ENCODE measurements at regions not wholly inside any gene's neighbourhood (a gene's known extent, or its start where the extent isn't known, plus 50 kb on each side); places are given as distances from the start of the nearest gene placed in this dataset.

DNA sequence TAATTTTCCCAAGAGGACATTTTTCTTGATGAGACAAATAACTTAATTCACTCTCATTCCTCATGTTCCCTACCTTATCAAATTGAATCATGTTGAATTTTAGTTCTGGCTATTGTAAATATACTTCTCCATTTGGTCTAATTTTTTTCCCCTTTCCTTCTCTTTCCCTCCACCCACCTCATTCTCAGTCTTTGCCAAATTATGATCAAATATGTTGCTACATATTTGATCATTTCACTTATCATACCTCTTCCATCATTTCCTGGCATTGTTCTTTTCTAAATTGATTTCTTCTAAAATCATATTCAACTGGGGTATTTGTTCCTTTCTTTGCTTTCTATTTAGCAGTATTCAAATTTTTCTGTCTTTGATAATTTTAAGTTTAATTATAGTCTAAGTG lies 52.3 kb downstream of the HDGFL1 start:
- H3K4me1 ChIP-seq (ENCODE audit: control insufficient read depth in 2 of 3, insufficient read depth in 2 of 3, low read depth in 1 of 3, low read length in 3 of 3), result no peaks in the 10 kb centered on the region
- H3K4me3 ChIP-seq (ENCODE audit: low read length in 3 of 3), result no peak overlapping the region
- peaks cover 0 to 10% (median 0%) of the 10 kb centered on the region in 3 donors for H3K9me3 ChIP-seq (ENCODE audit: control insufficient read depth in 2 of 3, insufficient read depth in 1 of 3, low read length in 3 of 3)
- TF ChIP-seq, protein P1, sequence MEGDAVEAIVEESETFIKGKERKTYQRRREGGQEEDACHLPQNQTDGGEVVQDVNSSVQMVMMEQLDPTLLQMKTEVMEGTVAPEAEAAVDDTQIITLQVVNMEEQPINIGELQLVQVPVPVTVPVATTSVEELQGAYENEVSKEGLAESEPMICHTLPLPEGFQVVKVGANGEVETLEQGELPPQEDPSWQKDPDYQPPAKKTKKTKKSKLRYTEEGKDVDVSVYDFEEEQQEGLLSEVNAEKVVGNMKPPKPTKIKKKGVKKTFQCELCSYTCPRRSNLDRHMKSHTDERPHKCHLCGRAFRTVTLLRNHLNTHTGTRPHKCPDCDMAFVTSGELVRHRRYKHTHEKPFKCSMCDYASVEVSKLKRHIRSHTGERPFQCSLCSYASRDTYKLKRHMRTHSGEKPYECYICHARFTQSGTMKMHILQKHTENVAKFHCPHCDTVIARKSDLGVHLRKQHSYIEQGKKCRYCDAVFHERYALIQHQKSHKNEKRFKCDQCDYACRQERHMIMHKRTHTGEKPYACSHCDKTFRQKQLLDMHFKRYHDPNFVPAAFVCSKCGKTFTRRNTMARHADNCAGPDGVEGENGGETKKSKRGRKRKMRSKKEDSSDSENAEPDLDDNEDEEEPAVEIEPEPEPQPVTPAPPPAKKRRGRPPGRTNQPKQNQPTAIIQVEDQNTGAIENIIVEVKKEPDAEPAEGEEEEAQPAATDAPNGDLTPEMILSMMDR (IDR thresholded peaks at IDR 0.05; ENCODE audit: borderline replicate concordance, extremely low read depth, insufficient read depth), result no peak
- no peaks in the 10 kb centered on the region for H3K36me3 ChIP-seq (ENCODE audit: control insufficient read depth in 2 of 3, insufficient read depth in 3 of 3, low read length in 3 of 3)
- H3K27me3 ChIP-seq (ENCODE audit: control insufficient read depth, insufficient read depth, low read length), result no peaks in the 10 kb centered on the region
- no peak overlapping the region for H3K27ac ChIP-seq (ENCODE audit: low read depth in 2 of 2, low read length in 2 of 2)
- FAIRE-seq (no peak), DNase-seq (no peak)
- intact Hi-C loops (cut with DNase I), result no loop called here
- H3K9ac ChIP-seq (ENCODE audit: low read length in 3 of 3), result no peak overlapping the region

DNA sequence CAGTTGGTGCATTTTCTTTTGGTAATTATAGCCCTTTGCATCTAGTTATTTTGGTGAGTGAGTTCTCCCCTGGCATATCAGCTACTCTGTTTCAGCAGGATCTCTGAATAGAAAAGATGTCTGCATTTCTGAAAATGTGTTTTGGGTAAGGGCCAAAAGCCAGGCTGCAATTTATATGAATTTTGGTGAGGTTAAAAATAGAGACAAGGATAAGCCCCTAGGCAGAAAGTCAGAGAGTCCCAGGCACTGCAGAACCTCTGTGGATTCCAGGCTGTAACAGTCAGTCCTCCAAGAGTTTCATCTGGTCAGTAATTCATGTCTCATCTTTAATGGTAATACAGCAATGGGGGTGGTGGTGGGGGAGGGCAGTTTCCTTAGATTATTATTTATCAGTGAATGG lies 53.0 kb downstream of the HDGFL1 start:
- Histone ChIP-seq H3K4me3 (ENCODE audit: low read length in 3 of 3) (no peak overlapping the region), H3K36me3 (ENCODE audit: control insufficient read depth in 2 of 3, insufficient read depth in 3 of 3, low read length in 3 of 3) (no peaks in the 10 kb centered on the region), H3K9ac (ENCODE audit: low read length in 3 of 3) (no peak overlapping the region), H3K27me3 (ENCODE audit: control insufficient read depth, insufficient read depth, low read length) (no peaks in the 10 kb centered on the region), H3K4me1 (ENCODE audit: control insufficient read depth in 2 of 3, insufficient read depth in 2 of 3, low read depth in 1 of 3, low read length in 3 of 3) (no peaks in the 10 kb centered on the region), H3K9me3 (ENCODE audit: control insufficient read depth in 2 of 3, insufficient read depth in 1 of 3, low read length in 3 of 3) (peaks cover 0 to 11% (median 0%) of the 10 kb centered on the region in 3 donors), H3K27ac (ENCODE audit: low read depth in 2 of 2, low read length in 2 of 2) (no peak overlapping the region)
- intact Hi-C loops (cut with DNase I), result no loop called here
- TF ChIP-seq, protein P1 (IDR thresholded peaks at IDR 0.05; ENCODE audit: borderline replicate concordance, extremely low read depth, insufficient read depth), result no peak
- no peak for FAIRE-seq
- no peak for DNase-seq

DNA sequence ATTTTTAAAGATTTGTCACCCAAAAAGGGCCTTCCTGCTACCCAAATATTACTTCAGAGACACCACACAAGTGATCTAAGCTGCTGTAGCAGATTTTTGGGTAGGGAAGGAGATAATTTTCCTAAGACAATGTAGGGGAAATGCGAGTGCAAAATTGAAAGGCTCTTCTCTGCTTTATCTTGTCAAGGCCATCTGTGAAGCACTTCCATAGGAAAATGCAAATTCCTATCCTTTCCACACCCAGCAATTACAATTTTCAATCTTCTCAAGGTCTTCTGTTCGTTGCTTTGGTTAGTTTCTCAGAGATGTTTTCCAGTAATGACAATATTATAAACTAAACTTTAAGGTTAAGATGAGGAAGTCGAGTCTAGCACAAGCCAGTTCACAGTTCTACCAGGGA lies 53.4 kb downstream of the HDGFL1 start:
- DNase-seq, result no peak
- intact Hi-C loops (cut with DNase I), result no loop called here
- H3K36me3 ChIP-seq (ENCODE audit: control insufficient read depth in 2 of 3, insufficient read depth in 3 of 3, low read length in 3 of 3), result no peaks in the 10 kb centered on the region
- TF ChIP-seq, protein P1 (IDR thresholded peaks at IDR 0.05; ENCODE audit: borderline replicate concordance, extremely low read depth, insufficient read depth), result no peak
- H3K27me3 ChIP-seq (ENCODE audit: control insufficient read depth, insufficient read depth, low read length), result no peaks in the 10 kb centered on the region
- H3K4me3 ChIP-seq (ENCODE audit: low read length in 3 of 3), result no peak overlapping the region
- peaks cover 0 to 8% (median 0%) of the 10 kb centered on the region in 3 donors for H3K9me3 ChIP-seq (ENCODE audit: control insufficient read depth in 2 of 3, insufficient read depth in 1 of 3, low read length in 3 of 3)
- no peak overlapping the region for H3K27ac ChIP-seq (ENCODE audit: low read depth in 2 of 2, low read length in 2 of 2)
- no peak overlapping the region for H3K9ac ChIP-seq (ENCODE audit: low read length in 3 of 3)
- H3K4me1 ChIP-seq (ENCODE audit: control insufficient read depth in 2 of 3, insufficient read depth in 2 of 3, low read depth in 1 of 3, low read length in 3 of 3), result no peaks in the 10 kb centered on the region
- FAIRE-seq, result no peak

DNA sequence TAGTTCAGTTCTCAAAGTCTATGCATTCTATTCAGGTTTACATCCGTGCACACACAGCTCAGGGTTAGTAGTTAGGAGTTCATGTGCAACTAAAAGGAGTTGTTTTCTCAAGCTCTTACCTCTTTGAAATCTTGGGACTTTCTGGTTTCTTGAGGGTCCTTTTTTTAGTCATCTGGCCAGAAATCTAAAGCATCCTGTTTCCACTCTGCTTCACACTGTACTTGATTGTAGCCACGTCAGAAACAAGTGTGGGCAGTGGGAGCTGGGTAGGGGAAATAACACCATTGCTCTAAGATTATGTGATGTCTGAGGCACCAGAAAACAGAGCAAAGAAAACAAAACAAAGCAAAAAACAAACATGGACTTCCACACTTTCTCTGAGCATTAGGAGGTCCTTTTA lies 58.3 kb downstream of the HDGFL1 start:
- DNase-seq (no peak), FAIRE-seq (no peak)
- intact Hi-C loops (cut with DNase I), result no loop called here
- Histone ChIP-seq H3K4me1 (ENCODE audit: control insufficient read depth in 2 of 3, insufficient read depth in 2 of 3, low read depth in 1 of 3, low read length in 3 of 3) (no peaks in the 10 kb centered on the region), H3K9ac (ENCODE audit: low read length in 3 of 3) (no peak overlapping the region), H3K4me3 (ENCODE audit: low read length in 3 of 3) (no peak overlapping the region), H3K27me3 (ENCODE audit: control insufficient read depth, insufficient read depth, low read length) (no peaks in the 10 kb centered on the region), H3K27ac (ENCODE audit: low read depth in 2 of 2, low read length in 2 of 2) (no peak overlapping the region), H3K9me3 (ENCODE audit: control insufficient read depth in 2 of 3, insufficient read depth in 1 of 3, low read length in 3 of 3) (peaks cover 0 to 4% (median 0%) of the 10 kb centered on the region in 3 donors), H3K36me3 (ENCODE audit: control insufficient read depth in 2 of 3, insufficient read depth in 3 of 3, low read length in 3 of 3) (no peaks in the 10 kb centered on the region)
- TF ChIP-seq, protein P1 (IDR thresholded peaks at IDR 0.05; ENCODE audit: borderline replicate concordance, extremely low read depth, insufficient read depth), result no peak
